ENCODE measurements at regions not wholly inside any gene's neighbourhood (a gene's known extent, or its start where the extent isn't known, plus 50 kb on each side); places are given as distances from the start of the nearest gene placed in this dataset.

DNA sequence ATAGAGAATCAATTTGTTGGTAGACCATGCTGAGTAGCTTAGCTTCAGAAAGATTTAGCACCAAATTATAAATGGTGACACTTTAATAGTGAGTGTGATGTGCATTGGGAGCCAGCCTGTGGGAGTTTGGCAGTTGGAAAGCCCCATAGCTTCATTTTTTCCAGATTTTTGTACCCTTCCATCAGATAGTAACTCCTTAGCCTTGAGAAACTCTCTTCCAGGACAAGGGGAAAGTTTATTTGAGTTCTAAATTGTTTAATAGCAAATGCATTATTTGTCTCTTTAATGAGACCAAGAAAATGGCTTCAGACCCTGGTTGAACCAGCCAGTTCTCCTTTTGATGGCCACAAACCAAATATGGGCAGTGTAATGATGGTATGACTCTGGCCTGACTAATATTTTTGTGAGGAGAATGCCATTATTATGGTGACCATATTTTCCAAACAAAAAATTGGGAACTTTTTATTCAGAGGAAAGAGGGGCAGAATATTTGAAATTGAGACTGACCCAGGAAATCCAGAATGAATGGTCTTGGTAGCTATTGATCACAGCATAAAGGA, 49.8 kb downstream of the PLCE1 start:
- intact Hi-C loops (cut with DNase I; ENCODE audit: low total_unique reads), result no loop called here
- TF ChIP-seq, protein P1, sequence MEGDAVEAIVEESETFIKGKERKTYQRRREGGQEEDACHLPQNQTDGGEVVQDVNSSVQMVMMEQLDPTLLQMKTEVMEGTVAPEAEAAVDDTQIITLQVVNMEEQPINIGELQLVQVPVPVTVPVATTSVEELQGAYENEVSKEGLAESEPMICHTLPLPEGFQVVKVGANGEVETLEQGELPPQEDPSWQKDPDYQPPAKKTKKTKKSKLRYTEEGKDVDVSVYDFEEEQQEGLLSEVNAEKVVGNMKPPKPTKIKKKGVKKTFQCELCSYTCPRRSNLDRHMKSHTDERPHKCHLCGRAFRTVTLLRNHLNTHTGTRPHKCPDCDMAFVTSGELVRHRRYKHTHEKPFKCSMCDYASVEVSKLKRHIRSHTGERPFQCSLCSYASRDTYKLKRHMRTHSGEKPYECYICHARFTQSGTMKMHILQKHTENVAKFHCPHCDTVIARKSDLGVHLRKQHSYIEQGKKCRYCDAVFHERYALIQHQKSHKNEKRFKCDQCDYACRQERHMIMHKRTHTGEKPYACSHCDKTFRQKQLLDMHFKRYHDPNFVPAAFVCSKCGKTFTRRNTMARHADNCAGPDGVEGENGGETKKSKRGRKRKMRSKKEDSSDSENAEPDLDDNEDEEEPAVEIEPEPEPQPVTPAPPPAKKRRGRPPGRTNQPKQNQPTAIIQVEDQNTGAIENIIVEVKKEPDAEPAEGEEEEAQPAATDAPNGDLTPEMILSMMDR (IDR thresholded peaks at IDR 0.05), result no peak
- no peak for TF ChIP-seq POLR2A (IDR thresholded peaks at IDR 0.05)
- H3K27me3 ChIP-seq, result no peaks in the 10 kb centered on the region
- H3K9me3 ChIP-seq, result no peaks in the 10 kb centered on the region
- H3K4me1 ChIP-seq, result no peaks in the 10 kb centered on the region
- no peak overlapping the region for H3K27ac ChIP-seq
- H3K4me3 ChIP-seq, result no peak overlapping the region
- no peak for DNase-seq
- no peaks in the 10 kb centered on the region for H3K36me3 ChIP-seq (ENCODE audit: low read depth, missing control alignments)

DNA sequence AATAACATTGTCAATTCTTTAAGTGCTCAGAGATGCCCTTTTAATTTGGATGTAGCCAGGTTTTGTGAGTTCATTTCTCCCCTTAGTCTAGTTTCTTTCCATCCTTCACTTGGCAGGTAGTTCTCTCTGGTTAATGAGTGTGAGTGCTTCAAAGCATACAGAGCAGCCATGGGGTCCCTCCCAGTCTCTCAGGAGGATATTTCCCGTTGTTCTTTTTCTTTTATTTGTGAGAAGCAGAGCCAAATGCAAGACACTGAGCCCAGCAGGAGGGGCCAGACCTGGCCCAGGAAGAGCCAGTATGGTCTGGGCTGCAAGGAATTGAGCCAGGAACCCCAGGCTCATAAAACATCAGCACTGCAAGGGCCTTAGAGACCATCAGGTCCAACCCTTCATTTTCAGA, 52.4 kb downstream of the PLCE1 start:
- H3K36me3 ChIP-seq (ENCODE audit: low read depth, missing control alignments), result no peaks in the 10 kb centered on the region
- H3K4me1 ChIP-seq, result no peaks in the 10 kb centered on the region
- H3K4me3 ChIP-seq, result no peak overlapping the region
- intact Hi-C loops (cut with DNase I; ENCODE audit: low total_unique reads), result no loop called here
- 24 to 41% methylated on average over 1 of the region's 1 CpG for WGBS, 2 donors
- no peak overlapping the region for H3K27ac ChIP-seq
- DNase-seq, result no peak
- no peaks in the 10 kb centered on the region for H3K9me3 ChIP-seq
- TF ChIP-seq, protein P1 (IDR thresholded peaks at IDR 0.05), result no peak
- TF ChIP-seq POLR2A (IDR thresholded peaks at IDR 0.05), result no peak
- no peaks in the 10 kb centered on the region for H3K27me3 ChIP-seq

DNA sequence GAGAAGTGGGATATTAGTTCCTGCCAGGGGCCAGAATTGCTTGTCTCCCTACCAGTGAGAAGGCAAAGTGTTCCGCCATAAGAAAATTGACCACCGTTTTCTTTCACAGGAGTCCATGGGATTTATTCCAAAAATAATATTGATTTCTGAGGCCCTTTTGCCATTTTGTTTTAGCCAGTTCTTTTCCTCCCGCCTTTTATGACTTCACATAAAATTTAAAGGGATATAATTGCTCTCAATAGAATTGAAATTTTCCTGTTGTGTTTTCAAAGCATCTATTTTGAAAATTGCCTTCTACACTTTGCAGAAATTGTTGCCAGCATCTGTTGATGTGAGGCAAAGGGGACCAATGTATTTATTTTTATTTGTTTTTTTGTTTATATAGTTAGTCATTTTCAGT, 53.6 kb downstream of the PLCE1 start:
- H3K4me3 ChIP-seq, result no peak overlapping the region
- no peaks in the 10 kb centered on the region for H3K9me3 ChIP-seq
- intact Hi-C loops (cut with DNase I; ENCODE audit: low total_unique reads), result no loop called here
- no peak overlapping the region for H3K27ac ChIP-seq
- H3K4me1 ChIP-seq, result no peaks in the 10 kb centered on the region
- no peaks in the 10 kb centered on the region for H3K36me3 ChIP-seq (ENCODE audit: low read depth, missing control alignments)
- DNase-seq, result no peak
- 61 to 71% methylated on average over 3 of the region's 3 CpGs for WGBS, 2 donors
- TF ChIP-seq, protein P1 (IDR thresholded peaks at IDR 0.05), result no peak
- no peak for TF ChIP-seq POLR2A (IDR thresholded peaks at IDR 0.05)
- no peaks in the 10 kb centered on the region for H3K27me3 ChIP-seq

DNA sequence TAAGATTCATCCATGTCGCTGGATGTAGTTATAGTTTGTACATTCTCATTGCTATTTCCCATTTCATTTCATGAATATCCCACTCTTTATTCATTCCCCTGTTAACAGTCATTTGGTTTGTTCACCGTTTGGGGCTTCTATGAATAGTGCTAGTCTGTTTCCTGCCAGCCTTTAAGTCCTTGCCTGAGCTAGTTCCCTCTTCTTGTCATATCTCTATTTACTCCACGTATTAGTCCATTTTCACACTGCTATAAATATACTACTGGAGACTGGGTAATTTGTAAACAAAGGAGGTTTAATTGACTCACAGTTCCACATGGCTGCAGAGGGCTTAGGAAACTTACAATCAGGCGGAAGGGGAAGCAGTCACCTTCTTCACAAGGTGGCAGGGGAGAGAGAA, 56.2 kb downstream of the PLCE1 start:
- no peak for TF ChIP-seq POLR2A (IDR thresholded peaks at IDR 0.05)
- TF ChIP-seq, protein P1 (IDR thresholded peaks at IDR 0.05), result no peak
- intact Hi-C loops (cut with DNase I; ENCODE audit: low total_unique reads), result no loop called here
- Histone ChIP-seq H3K4me3 (no peak overlapping the region), H3K36me3 (ENCODE audit: low read depth, missing control alignments) (no peaks in the 10 kb centered on the region), H3K27me3 (no peaks in the 10 kb centered on the region), H3K9me3 (no peaks in the 10 kb centered on the region), H3K4me1 (no peaks in the 10 kb centered on the region), H3K27ac (no peak overlapping the region)
- 84 to 87% methylated on average over 4 of the region's 4 CpGs for WGBS, 2 donors
- DNase-seq, result no peak

DNA sequence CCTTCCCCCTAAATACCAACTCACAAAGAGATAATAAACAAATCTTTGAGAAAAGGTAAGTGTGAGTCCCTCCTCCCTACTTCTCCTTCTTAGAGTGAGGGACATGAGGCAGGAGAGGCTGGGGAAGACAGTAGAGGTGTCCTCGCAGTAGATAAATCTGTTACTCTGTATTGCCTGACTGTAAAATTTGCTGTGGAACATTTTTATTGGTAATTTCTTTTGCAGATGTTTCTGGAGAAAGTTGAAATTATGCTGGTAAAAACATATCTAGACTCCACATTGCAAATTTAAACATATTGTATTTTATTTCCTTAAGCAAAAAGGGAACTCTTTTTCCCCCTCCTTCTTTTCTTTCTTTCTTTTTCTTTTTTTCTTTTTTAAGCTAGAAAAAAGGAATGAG, 58.5 kb downstream of the PLCE1 start:
- WGBS, 2 donors, result 73 to 80% methylated on average over 1 of the region's 1 CpG
- TF ChIP-seq POLR2A (IDR thresholded peaks at IDR 0.05), result no peak
- TF ChIP-seq, protein P1 (IDR thresholded peaks at IDR 0.05), result no peak
- DNase-seq, result no peak
- Histone ChIP-seq H3K27ac (no peak overlapping the region), H3K4me1 (no peaks in the 10 kb centered on the region), H3K27me3 (no peaks in the 10 kb centered on the region), H3K36me3 (ENCODE audit: low read depth, missing control alignments) (no peaks in the 10 kb centered on the region), H3K9me3 (no peaks in the 10 kb centered on the region), H3K4me3 (no peak overlapping the region)
- intact Hi-C loops (cut with DNase I; ENCODE audit: low total_unique reads), result no loop called here

All from testis (tissue), 2 donors.